ENCODE measurements at regions not wholly inside any gene's neighbourhood (a gene's known extent, or its start where the extent isn't known, plus 50 kb on each side); places are given as distances from the start of the nearest gene placed in this dataset.

DNA sequence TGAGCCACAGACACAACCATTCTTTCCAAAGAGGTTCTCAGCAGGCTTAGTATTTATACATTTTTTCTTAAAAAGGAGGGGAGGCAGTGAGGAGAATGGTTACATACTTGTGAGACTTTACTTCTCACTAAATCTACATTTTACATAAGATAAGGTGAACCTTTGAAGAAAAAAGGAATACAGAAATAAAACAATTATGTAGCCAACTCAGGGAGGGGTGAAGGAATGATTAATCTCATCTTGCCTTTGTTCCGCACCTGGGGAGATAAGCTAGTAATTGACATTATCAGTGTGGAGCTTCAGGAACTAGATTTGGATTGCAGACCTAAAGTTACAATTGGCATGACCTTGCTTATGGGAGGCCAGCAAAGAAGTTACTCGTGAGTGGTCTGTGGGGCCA, 221.8 kb upstream of the GGTLC1 start:
- H3K4me3 ChIP-seq (replicated peaks in 1 of 4; ENCODE audit: control extremely low read depth in 1 of 4, insufficient read depth in 1 of 4, low read depth in 3 of 4, low read length in 4 of 4): no peak overlapping the region
- no peak overlapping the region for H3K27ac ChIP-seq (ENCODE audit: insufficient read depth, low read length)
- H3K9me3 ChIP-seq (ENCODE audit: control insufficient read depth, insufficient read depth, low read depth, low read length): no peaks in the 10 kb centered on the region
- no peak overlapping the region for H3K4me2 ChIP-seq (ENCODE audit: extremely low read depth, insufficient read depth, low read length)
- no peaks in the 10 kb centered on the region for H4K20me1 ChIP-seq (ENCODE audit: control insufficient read depth, extremely low read depth, insufficient read depth, low read length)
- H3K4me1 ChIP-seq (ENCODE audit: control insufficient read depth, extremely low read depth, insufficient read depth, low read length): no peaks in the 10 kb centered on the region
- DNase-seq (ENCODE audit: low read depth in 2 of 2): no peak
- H3K79me2 ChIP-seq (ENCODE audit: control insufficient read depth, insufficient read depth, low read length): no peaks in the 10 kb centered on the region
- TF ChIP-seq EZH2 (IDR thresholded peaks at IDR 0.05; ENCODE audit: low read length, missing control alignments) (no peak), CTCF (conservative IDR thresholded peaks at IDR 0.05 in 1 of 2, IDR thresholded peaks at IDR 0.05 in 1 of 2; ENCODE audit: low read depth in 1 of 2, low read length in 2 of 2) (no peak)
- no peak overlapping the region for H3K9ac ChIP-seq (ENCODE audit: insufficient read depth, low read length)
- no peaks in the 10 kb centered on the region for H3K27me3 ChIP-seq (ENCODE audit: control insufficient read depth, insufficient read depth, low read length)
- no peaks in the 10 kb centered on the region for H3K36me3 ChIP-seq (ENCODE audit: control insufficient read depth, insufficient read depth, low read length)
- H2AFZ ChIP-seq (ENCODE audit: low read length): no peak overlapping the region

DNA sequence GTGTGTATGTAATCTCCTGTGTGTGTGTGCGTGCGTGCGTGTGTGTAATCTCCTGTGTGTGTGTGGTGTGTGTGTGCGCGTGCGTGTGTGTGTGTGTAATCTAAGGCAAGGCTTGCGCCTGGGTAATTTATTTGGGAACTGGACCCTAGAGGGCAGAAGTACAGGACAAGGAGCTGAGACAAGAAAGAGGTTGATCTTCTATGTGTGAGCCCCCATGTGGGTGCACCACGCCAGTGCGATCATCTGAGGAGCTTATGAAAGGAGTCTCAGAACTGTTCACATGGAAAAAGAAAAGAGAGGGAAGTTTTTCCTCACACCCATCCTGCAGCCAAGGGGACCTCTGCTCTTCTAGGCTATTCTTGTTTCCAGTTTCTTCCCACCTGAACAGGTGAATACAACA, 220.1 kb upstream of the GGTLC1 start:
- no peak overlapping the region for H3K9ac ChIP-seq (ENCODE audit: insufficient read depth, low read length)
- no peak overlapping the region for H2AFZ ChIP-seq (ENCODE audit: low read length)
- H3K9me3 ChIP-seq (ENCODE audit: control insufficient read depth, insufficient read depth, low read depth, low read length): no peaks in the 10 kb centered on the region
- DNase-seq (ENCODE audit: low read depth in 2 of 2): no peak
- H3K4me3 ChIP-seq (replicated peaks in 1 of 4; ENCODE audit: control extremely low read depth in 1 of 4, insufficient read depth in 1 of 4, low read depth in 3 of 4, low read length in 4 of 4): no peak overlapping the region
- H3K36me3 ChIP-seq (ENCODE audit: control insufficient read depth, insufficient read depth, low read length): no peaks in the 10 kb centered on the region
- no peaks in the 10 kb centered on the region for H3K79me2 ChIP-seq (ENCODE audit: control insufficient read depth, insufficient read depth, low read length)
- no peak for TF ChIP-seq EZH2 (IDR thresholded peaks at IDR 0.05; ENCODE audit: low read length, missing control alignments)
- TF ChIP-seq CTCF (conservative IDR thresholded peaks at IDR 0.05 in 1 of 2, IDR thresholded peaks at IDR 0.05 in 1 of 2; ENCODE audit: low read depth in 1 of 2, low read length in 2 of 2): no peak
- H3K4me2 ChIP-seq (ENCODE audit: extremely low read depth, insufficient read depth, low read length): no peak overlapping the region
- H3K4me1 ChIP-seq (ENCODE audit: control insufficient read depth, extremely low read depth, insufficient read depth, low read length): no peaks in the 10 kb centered on the region
- H4K20me1 ChIP-seq (ENCODE audit: control insufficient read depth, extremely low read depth, insufficient read depth, low read length): no peaks in the 10 kb centered on the region
- H3K27ac ChIP-seq (ENCODE audit: insufficient read depth, low read length): no peak overlapping the region
- H3K27me3 ChIP-seq (ENCODE audit: control insufficient read depth, insufficient read depth, low read length): no peaks in the 10 kb centered on the region

GRCh38 chr20:24207803-24208300, 219.3 kb upstream of the GGTLC1 start:
- H3K27me3 ChIP-seq (ENCODE audit: control insufficient read depth, insufficient read depth, low read length): no peaks in the 10 kb centered on the region
- no peak overlapping the region for H3K4me3 ChIP-seq (replicated peaks in 1 of 4; ENCODE audit: control extremely low read depth in 1 of 4, insufficient read depth in 1 of 4, low read depth in 3 of 4, low read length in 4 of 4)
- no peak overlapping the region for H3K4me2 ChIP-seq (ENCODE audit: extremely low read depth, insufficient read depth, low read length)
- H3K9me3 ChIP-seq (ENCODE audit: control insufficient read depth, insufficient read depth, low read depth, low read length): no peaks in the 10 kb centered on the region
- H2AFZ ChIP-seq (ENCODE audit: low read length): no peak overlapping the region
- no peak overlapping the region for H3K27ac ChIP-seq (ENCODE audit: insufficient read depth, low read length)
- no peak overlapping the region for H3K9ac ChIP-seq (ENCODE audit: insufficient read depth, low read length)
- H3K79me2 ChIP-seq (ENCODE audit: control insufficient read depth, insufficient read depth, low read length): no peaks in the 10 kb centered on the region
- no peak for DNase-seq (ENCODE audit: low read depth in 2 of 2)
- no peaks in the 10 kb centered on the region for H3K36me3 ChIP-seq (ENCODE audit: control insufficient read depth, insufficient read depth, low read length)
- no peaks in the 10 kb centered on the region for H4K20me1 ChIP-seq (ENCODE audit: control insufficient read depth, extremely low read depth, insufficient read depth, low read length)
- TF ChIP-seq CTCF (conservative IDR thresholded peaks at IDR 0.05 in 1 of 2, IDR thresholded peaks at IDR 0.05 in 1 of 2; ENCODE audit: low read depth in 1 of 2, low read length in 2 of 2) (no peak), EZH2 (IDR thresholded peaks at IDR 0.05; ENCODE audit: low read length, missing control alignments) (no peak)
- H3K4me1 ChIP-seq (ENCODE audit: control insufficient read depth, extremely low read depth, insufficient read depth, low read length): no peaks in the 10 kb centered on the region
